CD14-positive monocyte (primary cell): ENCODE measurements at regions not wholly inside any gene's neighbourhood (a gene's known extent, or its start where the extent isn't known, plus 50 kb on each side); places are given as distances from the start of the nearest gene placed in this dataset.

Experiments used
- DNase-seq, 3 donors: peaks; one replicate each; pipeline ENCODE4 v3.0.0-alpha.2; 2011 to 2022
- H2AFZ ChIP-seq: 2 replicates; pipeline ENCODE4 v1.6.0; 2012; ENCODE audit warnings: mild to moderate bottlenecking, low read depth, low read length, inconsistent platforms; ENCODE audit not compliant: insufficient read depth, poor library complexity, severe bottlenecking
- H3K27ac ChIP-seq, 2 donors: 1 replicate in 1 of 2; 2 replicates in 1 of 2; pipeline ENCODE4 v1.5.1; 2012 to 2013; ENCODE audit warnings: low read length in 2 of 2, control low read depth in 1 of 2, inconsistent platforms in 1 of 2, low read depth in 1 of 2, mild to moderate bottlenecking in 1 of 2
- H3K27me3 ChIP-seq, 2 donors: one replicate each; pipeline versions ENCODE4 v1.6.0 to v1.6.1; 2011 to 2013; ENCODE audit warnings: low read length in 2 of 2; ENCODE audit not compliant: control insufficient read depth in 2 of 2, insufficient read depth in 2 of 2
- H3K36me3 ChIP-seq, 2 donors: replicated peaks in 1 of 2; 1 replicate in 1 of 2; 2 replicates in 1 of 2; pipeline versions ENCODE4 v1.5.1 to v1.6.1; 2012 to 2013; ENCODE audit warnings: low read length in 2 of 2, control low read depth in 1 of 2, inconsistent platforms in 1 of 2, mild to moderate bottlenecking in 1 of 2; ENCODE audit not compliant: insufficient read depth in 2 of 2, control insufficient read depth in 1 of 2
- H3K4me1 ChIP-seq, 2 donors: 1 replicate in 1 of 2; 2 replicates in 1 of 2; pipeline versions ENCODE4 v1.5.1 to v1.6.1; 2012 to 2013; ENCODE audit warnings: low read length in 2 of 2, control low read depth in 1 of 2, inconsistent platforms in 1 of 2, mild to moderate bottlenecking in 1 of 2, moderate library complexity in 1 of 2; ENCODE audit not compliant: insufficient read depth in 2 of 2, control insufficient read depth in 1 of 2
- H3K4me2 ChIP-seq: replicated peaks from 2 replicates; pipeline ENCODE3; 2012; ENCODE audit warnings: low read length, moderate library complexity, mild to moderate bottlenecking; ENCODE audit not compliant: poor library complexity, severe bottlenecking; ENCODE audit errors: extremely low read depth
- H3K4me3 ChIP-seq, 3 experiments: fragments of 200-600 bp in 1 of 3; sonication (generic) in 1 of 3; replicated peaks in 1 of 3; 1 replicate in 2 of 3; 2 replicates in 1 of 3; pipeline ENCODE4 v1.5.1; 2011 to 2013; ENCODE audit warnings: low read length in 3 of 3, mild to moderate bottlenecking in 3 of 3, control low read depth in 2 of 3, low read depth in 2 of 3, inconsistent platforms in 1 of 3, moderate library complexity in 1 of 3
- H3K79me2 ChIP-seq: 2 replicates; pipeline ENCODE4 v1.6.0; 2012; ENCODE audit warnings: mild to moderate bottlenecking, control low read depth, inconsistent platforms, low read length, moderate library complexity; ENCODE audit not compliant: insufficient read depth
- H3K9ac ChIP-seq: 2 replicates; pipeline ENCODE4 v1.6.0; 2017; ENCODE audit warnings: low read length, mild to moderate bottlenecking; ENCODE audit not compliant: insufficient read depth, poor library complexity, severe bottlenecking
- H3K9me3 ChIP-seq, 2 donors: replicated peaks in 1 of 2; 1 replicate in 1 of 2; 2 replicates in 1 of 2; pipeline versions ENCODE4 v1.5.1 to v1.6.1; 2012 to 2013; ENCODE audit warnings: low read length in 2 of 2, control low read depth in 1 of 2; ENCODE audit not compliant: control insufficient read depth in 1 of 2, insufficient read depth in 1 of 2
- H4K20me1 ChIP-seq: 2 replicates; pipeline ENCODE4 v1.6.0; 2012; ENCODE audit warnings: mild to moderate bottlenecking, low read length, control low read depth, moderate library complexity; ENCODE audit not compliant: insufficient read depth
- H3K27ac Mint-ChIP-seq, 7 donors: one replicate each; pipeline ENCODE4 v1.8.0; 2020; ENCODE audit warnings: mild to moderate bottlenecking in 7 of 7, mixed read lengths in 7 of 7, moderate library complexity in 6 of 7, inconsistent platforms in 2 of 7
- H3K27me3 Mint-ChIP-seq, 3 donors: one replicate each; pipeline ENCODE4 v1.8.0; 2021 to 2022; ENCODE audit warnings: low read depth in 3 of 3, mild to moderate bottlenecking in 3 of 3, mixed read lengths in 3 of 3, moderate library complexity in 3 of 3, inconsistent platforms in 1 of 3
- H3K36me3 Mint-ChIP-seq, 2 donors: one replicate each; pipeline ENCODE4 v1.8.0; 2020; ENCODE audit warnings: mixed read lengths in 2 of 2, inconsistent platforms in 1 of 2, mild to moderate bottlenecking in 1 of 2
- H3K4me1 Mint-ChIP-seq: one replicate; pipeline ENCODE4 v1.8.0; 2020; ENCODE audit warnings: mild to moderate bottlenecking, mixed read lengths
- H3K4me3 Mint-ChIP-seq, 2 donors: one replicate each; pipeline ENCODE4 v1.8.0; 2020; ENCODE audit warnings: mild to moderate bottlenecking in 2 of 2, mixed read lengths in 2 of 2, moderate library complexity in 1 of 2
- H3K9me3 Mint-ChIP-seq, 7 donors: one replicate each; pipeline ENCODE4 v1.8.0; 2020 to 2022; ENCODE audit warnings: mixed read lengths in 7 of 7, mild to moderate bottlenecking in 6 of 7, moderate library complexity in 6 of 7, inconsistent platforms in 2 of 7
- CTCF ChIP-seq: fragments of 200-600 bp; IDR thresholded peaks from one replicate; pipeline ENCODE4 v1.8.0; 2022; ENCODE audit warnings: antibody characterized with exemption, mild to moderate bottlenecking
- WGBS: methylation state at CpG from one replicate; pipeline ENCODE4 v1.1.5; 2013; ENCODE audit warnings: missing lambda C conversion rate; ENCODE audit not compliant: insufficient coverage; 5-methylcytosine and 5-hydroxymethylcytosine counted together
- intact Hi-C, 2 donors: fragments of 100-400 bp; cut with micrococcal nuclease; formaldehyde crosslinking; loops; one replicate each; pipeline versions ENCODE4 v1.15.0 to v1.15.1; 2023

- no peaks in the 10 kb centered on the region for H3K36me3 Mint-ChIP-seq
- no peaks in the 10 kb centered on the region for H3K79me2 ChIP-seq
- H3K36me3 ChIP-seq: no peaks in the 10 kb centered on the region
- no peak overlapping the region for H2AFZ ChIP-seq
- H3K4me2 ChIP-seq: no peak overlapping the region
- H3K27ac ChIP-seq: no peak overlapping the region
- H3K27me3 ChIP-seq: no peaks in the 10 kb centered on the region
- DNase-seq: no peak
- no peak overlapping the region for H3K9ac ChIP-seq
- H3K4me1 ChIP-seq: no peaks in the 10 kb centered on the region
- TF ChIP-seq CTCF: no peak
- H3K9me3 Mint-ChIP-seq: peaks cover 0 to 1% (median 0%) of the 10 kb centered on the region in 7 donors
- H3K27me3 Mint-ChIP-seq: no peaks in the 10 kb centered on the region
- H4K20me1 ChIP-seq: no peaks in the 10 kb centered on the region
- H3K4me3 ChIP-seq: no peak overlapping the region
- H3K4me1 Mint-ChIP-seq: no peaks in the 10 kb centered on the region
- H3K9me3 ChIP-seq: no peaks in the 10 kb centered on the region
- intact Hi-C loops: no loop called here
- WGBS: no CpG with 5 or more reads among the region's 2 CpGs
- H3K27ac Mint-ChIP-seq: no peak overlapping the region
- H3K4me3 Mint-ChIP-seq: no peak overlapping the region
These were observed 255.2 kb downstream of the RAD51AP2 start for GRCh38 chr2:17262854-17263569.

GRCh38 chr2:17259613-17260012 lies 258.6 kb downstream of the RAD51AP2 start:
- Histone ChIP-seq H3K27me3 (no peaks in the 10 kb centered on the region), H3K27ac (no peak overlapping the region), H3K79me2 (no peaks in the 10 kb centered on the region), H2AFZ (no peak overlapping the region), H3K4me1 (no peaks in the 10 kb centered on the region), H3K4me3 (no peak overlapping the region), H3K36me3 (no peaks in the 10 kb centered on the region), H3K4me2 (no peak overlapping the region), H4K20me1 (no peaks in the 10 kb centered on the region), H3K9ac (no peak overlapping the region), H3K9me3 (no peaks in the 10 kb centered on the region)
- H3K9me3 Mint-ChIP-seq: peaks cover 0 to 3% (median 0%) of the 10 kb centered on the region in 7 donors
- no peak for TF ChIP-seq CTCF
- no peak overlapping the region for H3K4me3 Mint-ChIP-seq
- H3K27me3 Mint-ChIP-seq: no peaks in the 10 kb centered on the region
- WGBS: no CpG with 5 or more reads among the region's 4 CpGs
- no peak for DNase-seq
- no peak overlapping the region for H3K27ac Mint-ChIP-seq
- intact Hi-C loops: no loop called here
- no peaks in the 10 kb centered on the region for H3K4me1 Mint-ChIP-seq
- no peaks in the 10 kb centered on the region for H3K36me3 Mint-ChIP-seq
